ENCODE measurements at regions not wholly inside any gene's neighbourhood (a gene's known extent, or its start where the extent isn't known, plus 50 kb on each side); places are given as distances from the start of the nearest gene placed in this dataset.

DNA sequence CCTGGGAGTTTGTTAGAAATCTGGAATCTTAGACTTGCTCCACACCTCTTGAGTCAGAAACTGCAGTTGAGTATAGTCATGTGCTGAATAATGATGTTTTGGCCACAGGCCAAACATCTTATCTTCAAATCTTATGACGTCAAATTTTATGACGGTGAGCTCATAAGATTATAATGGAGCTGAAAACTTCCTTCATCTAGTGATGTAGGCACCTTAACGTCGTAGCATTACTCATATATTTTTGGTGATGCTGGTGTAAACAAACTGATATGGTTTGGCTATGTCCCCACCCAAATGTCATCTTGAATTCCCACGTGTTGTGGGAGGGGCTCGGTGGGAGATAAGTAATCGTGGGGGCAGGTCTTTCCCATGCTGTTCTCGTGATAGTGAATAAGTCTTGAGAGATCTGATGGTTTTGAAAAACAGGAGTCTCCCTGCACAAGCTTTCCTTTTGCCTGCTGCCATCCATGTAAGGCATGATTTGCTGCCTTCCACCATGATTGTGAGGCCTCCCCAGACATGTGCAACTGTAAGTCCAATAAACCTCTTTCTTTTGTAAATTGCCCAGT, 268.0 kb upstream of the PROK2 start:
- ATAC-seq: no peak
- H3K4me3 ChIP-seq: no peak overlapping the region
- no peaks in the 10 kb centered on the region for H3K36me3 ChIP-seq
- no peak for FAIRE-seq
- H3K9me3 ChIP-seq: no peaks in the 10 kb centered on the region
- WGBS, 2 donors: 53 to 66% methylated on average over 8 of the region's 8 CpGs
- H3K4me1 ChIP-seq: no peaks in the 10 kb centered on the region
- TF ChIP-seq, protein P1, sequence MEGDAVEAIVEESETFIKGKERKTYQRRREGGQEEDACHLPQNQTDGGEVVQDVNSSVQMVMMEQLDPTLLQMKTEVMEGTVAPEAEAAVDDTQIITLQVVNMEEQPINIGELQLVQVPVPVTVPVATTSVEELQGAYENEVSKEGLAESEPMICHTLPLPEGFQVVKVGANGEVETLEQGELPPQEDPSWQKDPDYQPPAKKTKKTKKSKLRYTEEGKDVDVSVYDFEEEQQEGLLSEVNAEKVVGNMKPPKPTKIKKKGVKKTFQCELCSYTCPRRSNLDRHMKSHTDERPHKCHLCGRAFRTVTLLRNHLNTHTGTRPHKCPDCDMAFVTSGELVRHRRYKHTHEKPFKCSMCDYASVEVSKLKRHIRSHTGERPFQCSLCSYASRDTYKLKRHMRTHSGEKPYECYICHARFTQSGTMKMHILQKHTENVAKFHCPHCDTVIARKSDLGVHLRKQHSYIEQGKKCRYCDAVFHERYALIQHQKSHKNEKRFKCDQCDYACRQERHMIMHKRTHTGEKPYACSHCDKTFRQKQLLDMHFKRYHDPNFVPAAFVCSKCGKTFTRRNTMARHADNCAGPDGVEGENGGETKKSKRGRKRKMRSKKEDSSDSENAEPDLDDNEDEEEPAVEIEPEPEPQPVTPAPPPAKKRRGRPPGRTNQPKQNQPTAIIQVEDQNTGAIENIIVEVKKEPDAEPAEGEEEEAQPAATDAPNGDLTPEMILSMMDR (IDR thresholded peaks at IDR 0.05): no peak
- no peak overlapping the region for H3K27ac ChIP-seq
- no peaks in the 10 kb centered on the region for H3K27me3 ChIP-seq
- DNase-seq: no peak
- intact Hi-C loops (cut with DNase I): no loop called here

- DNase-seq (no peak), ATAC-seq (no peak), FAIRE-seq (no peak)
- 81 to 90% methylated on average over 5 of the region's 5 CpGs for WGBS, 2 donors
- no peaks in the 10 kb centered on the region for H3K36me3 ChIP-seq
- H3K4me3 ChIP-seq: no peak overlapping the region
- no peaks in the 10 kb centered on the region for H3K27me3 ChIP-seq
- no peaks in the 10 kb centered on the region for H3K4me1 ChIP-seq
- no peak overlapping the region for H3K27ac ChIP-seq
- no peaks in the 10 kb centered on the region for H3K9me3 ChIP-seq
- TF ChIP-seq, protein P1 (IDR thresholded peaks at IDR 0.05): no peak
- intact Hi-C loops (cut with DNase I): no loop called here
Measured at GRCh38 chr3:72050771-72051170, 265.8 kb upstream of the PROK2 start.

DNA sequence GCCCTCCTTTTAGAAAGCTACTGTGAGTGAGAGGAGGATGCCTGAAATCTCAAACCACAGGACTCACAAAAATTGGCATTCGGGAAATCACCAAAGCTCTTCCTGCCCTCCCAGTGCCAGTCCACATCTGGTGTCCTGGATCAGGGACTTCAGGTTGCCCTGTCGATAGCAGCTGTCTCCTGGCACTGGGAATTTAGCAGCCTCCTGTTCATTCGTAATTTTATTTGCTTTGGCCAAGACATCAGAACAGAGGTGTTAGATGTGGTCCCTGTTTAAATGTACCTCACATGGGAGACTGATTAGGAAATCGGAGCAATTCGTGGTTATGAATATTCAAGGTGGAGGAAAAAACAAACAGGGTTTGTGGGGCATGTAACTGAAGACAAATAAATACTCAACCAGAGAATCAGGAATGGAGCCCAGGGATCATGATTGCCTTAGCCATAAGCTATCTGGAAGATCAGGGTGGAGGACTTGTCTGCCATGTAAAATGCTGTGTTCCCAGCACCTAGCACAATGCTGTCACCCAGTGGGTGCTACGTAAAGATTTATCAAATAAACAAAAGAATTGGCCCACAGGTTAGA, 265.2 kb upstream of the PROK2 start:
- H3K27me3 ChIP-seq: no peaks in the 10 kb centered on the region
- DNase-seq (no peak), ATAC-seq (peak in 2 of 4 donors; percentile 22 to 58), FAIRE-seq (no peak)
- TF ChIP-seq, protein P1 (IDR thresholded peaks at IDR 0.05): no peak
- H3K27ac ChIP-seq: no peak overlapping the region
- no peaks in the 10 kb centered on the region for H3K4me1 ChIP-seq
- no peaks in the 10 kb centered on the region for H3K9me3 ChIP-seq
- no peaks in the 10 kb centered on the region for H3K36me3 ChIP-seq
- 30 to 33% methylated on average over 6 of the region's 6 CpGs for WGBS, 2 donors
- no peak overlapping the region for H3K4me3 ChIP-seq
- intact Hi-C loops (cut with DNase I): no loop called here

DNA sequence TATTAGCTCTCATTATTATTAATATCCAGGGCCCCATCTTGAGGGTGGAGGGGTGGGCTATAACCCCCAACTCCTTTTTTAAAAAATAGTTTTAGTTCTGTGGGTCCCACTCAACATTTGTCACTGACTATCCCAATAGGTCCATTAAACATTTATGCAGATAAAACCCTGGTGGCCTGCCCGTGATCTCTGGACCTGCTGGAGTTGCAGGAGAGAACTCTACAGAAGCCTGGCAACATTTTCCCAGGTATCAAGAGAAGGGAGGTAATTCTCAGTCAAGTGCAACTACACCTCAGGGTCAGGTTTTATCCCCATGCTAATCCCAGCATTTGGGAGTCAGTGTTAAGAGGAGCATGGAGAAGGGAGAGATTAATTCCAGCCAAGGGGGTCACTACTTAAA, 264.4 kb upstream of the PROK2 start:
- TF ChIP-seq, protein P1 (IDR thresholded peaks at IDR 0.05): no peak
- WGBS, 2 donors: 73% methylated on average over 1 of the region's 1 CpG
- ATAC-seq (no peak), DNase-seq (no peak), FAIRE-seq (no peak)
- Histone ChIP-seq H3K9me3 (no peaks in the 10 kb centered on the region), H3K27me3 (no peaks in the 10 kb centered on the region), H3K4me1 (no peaks in the 10 kb centered on the region), H3K27ac (no peak overlapping the region), H3K36me3 (no peaks in the 10 kb centered on the region), H3K4me3 (no peak overlapping the region)
- intact Hi-C loops (cut with DNase I): no loop called here

GRCh38 chr3:72048873-72049272, 263.9 kb upstream of the PROK2 start:
- H3K4me1 ChIP-seq: no peaks in the 10 kb centered on the region
- no peak for DNase-seq
- H3K27me3 ChIP-seq: no peaks in the 10 kb centered on the region
- no peaks in the 10 kb centered on the region for H3K9me3 ChIP-seq
- H3K36me3 ChIP-seq: no peaks in the 10 kb centered on the region
- H3K4me3 ChIP-seq: no peak overlapping the region
- FAIRE-seq: no peak
- ATAC-seq: no peak
- TF ChIP-seq, protein P1 (IDR thresholded peaks at IDR 0.05): no peak
- WGBS, 2 donors: 83 to 87% methylated on average over 5 of the region's 5 CpGs
- intact Hi-C loops (cut with DNase I): no loop called here
- H3K27ac ChIP-seq: no peak overlapping the region
